H1 (cell line): ENCODE measurements at regions not wholly inside any gene's neighbourhood (a gene's known extent, or its start where the extent isn't known, plus 50 kb on each side); places are given as distances from the start of the nearest gene placed in this dataset.
A peak's percentile ranks its signal among the peaks of the same experiment; 100 is the strongest.

Source experiments
- CTCF ChIA-PET: fragments of 300-600 bp; sonication (Branson Sonifier 250); formaldehyde crosslinking; loops from one replicate; lab custom pipeline; 2021; ENCODE audit not compliant: partially characterized antibody; lab: Charles Lee
- POLR2A ChIA-PET: fragments of 300-600 bp; sonication (Branson Sonifier 250); formaldehyde crosslinking; loops from one replicate; lab custom pipeline; 2021; ENCODE audit warnings: inconsistent platforms; ENCODE audit not compliant: partially characterized antibody; lab: Charles Lee
- DNase-seq, 2 experiments: peaks; one replicate each; pipeline versions ENCODE4 v3.0.0 to v3.0.0-alpha.2; 2010 to 2022; ENCODE audit warnings: low spot score in 2 of 2, low read depth in 1 of 2, mixed read lengths in 1 of 2
- FAIRE-seq: peaks from 2 replicates; lab custom pipeline; 2011; peaks lifted over from hg19 to GRCh38; lab: Jason Lieb, UNC
- H2AFZ ChIP-seq: 2 replicates; pipeline ENCODE4 v1.8.1; 2012; ENCODE audit warnings: low read length, inconsistent platforms
- H2AK5ac ChIP-seq: 2 replicates; pipeline ENCODE4 v1.6.1; 2013; ENCODE audit warnings: low read depth, low read length
- H2BK120ac ChIP-seq: replicated peaks from 2 replicates; pipeline ENCODE3; 2013; ENCODE audit warnings: low read depth, low read length, inconsistent platforms
- H2BK12ac ChIP-seq: 2 replicates; pipeline ENCODE4 v1.6.1; 2013; ENCODE audit warnings: low read depth, low read length
- H2BK15ac ChIP-seq: 2 replicates; pipeline ENCODE4 v1.6.1; 2013; ENCODE audit warnings: low read length
- H2BK20ac ChIP-seq: 2 replicates; pipeline ENCODE4 v1.6.1; 2013; ENCODE audit warnings: low read length
- H2BK5ac ChIP-seq: 2 replicates; pipeline ENCODE4 v1.6.1; 2013; ENCODE audit warnings: low read depth, low read length
- H3K14ac ChIP-seq: 2 replicates; pipeline ENCODE4 v1.6.1; 2013; ENCODE audit warnings: inconsistent platforms; ENCODE audit not compliant: insufficient read length
- H3K18ac ChIP-seq: 2 replicates; pipeline ENCODE4 v1.6.1; 2013; ENCODE audit warnings: low read length; ENCODE audit errors: extremely low read depth
- H3K23ac ChIP-seq: 2 replicates; pipeline ENCODE4 v1.6.1; 2013; ENCODE audit warnings: inconsistent platforms; ENCODE audit not compliant: insufficient read length
- H3K23me2 ChIP-seq: 2 replicates; pipeline ENCODE4 v1.6.1; 2013; ENCODE audit warnings: low read depth, low read length
- H3K27ac ChIP-seq: 2 replicates; pipeline ENCODE4 v1.6.1; 2011; ENCODE audit warnings: low read depth, low read length, inconsistent platforms
- H3K27me3 ChIP-seq, 4 experiments: replicated peaks in 1 of 4; 1 replicate in 1 of 4; 2 replicates in 3 of 4; pipeline versions ENCODE4 v1.6.1 to v1.8.1; 2011 to 2013; ENCODE audit warnings: low read length in 3 of 4, mild to moderate bottlenecking in 3 of 4, inconsistent platforms in 2 of 4, mixed read lengths in 2 of 4, moderate library complexity in 1 of 4; ENCODE audit not compliant: control insufficient read depth in 3 of 4, insufficient read depth in 3 of 4; ENCODE audit errors: extremely low read depth in 1 of 4
- H3K36me3 ChIP-seq, 4 experiments: 2 replicates each; pipeline versions ENCODE4 v1.6.1 to v1.8.1; 2011 to 2013; ENCODE audit warnings: mild to moderate bottlenecking in 4 of 4, low read length in 3 of 4, moderate library complexity in 2 of 4, control low read depth in 1 of 4, inconsistent platforms in 1 of 4; ENCODE audit not compliant: insufficient read depth in 4 of 4, control insufficient read depth in 2 of 4
- H3K4ac ChIP-seq: replicated peaks from 2 replicates; pipeline ENCODE3; 2013; ENCODE audit warnings: low read length, low read depth, mixed read lengths, inconsistent platforms; ENCODE audit not compliant: insufficient read length
- H3K4me1 ChIP-seq, 4 experiments: replicated peaks in 1 of 4; 1 replicate in 1 of 4; 2 replicates in 3 of 4; pipeline versions ENCODE4 v1.6.1 to v1.8.1; 2011 to 2013; ENCODE audit warnings: low read length in 3 of 4, inconsistent platforms in 2 of 4, mixed read lengths in 1 of 4; ENCODE audit not compliant: insufficient read depth in 4 of 4, control insufficient read depth in 3 of 4
- H3K4me2 ChIP-seq, 2 experiments: 2 replicates each; pipeline versions ENCODE4 v1.6.1 to v1.8.1; 2011 to 2013; ENCODE audit warnings: low read depth in 2 of 2, low read length in 2 of 2, control low read depth in 1 of 2, inconsistent platforms in 1 of 2, mild to moderate bottlenecking in 1 of 2; ENCODE audit not compliant: insufficient read depth in 1 of 2
- H3K4me3 ChIP-seq, 4 experiments: fragments of 200-600, 300-600 bp in 1 of 4; sonication (generic), shearing (Covaris generic), sonication (Bioruptor Twin) in 1 of 4; 2 replicates each; pipeline versions ENCODE4 v1.5.1 to v1.8.1; 2011 to 2016; ENCODE audit warnings: low read length in 4 of 4, low read depth in 3 of 4, control low read depth in 2 of 4, inconsistent platforms in 2 of 4, mild to moderate bottlenecking in 2 of 4, mixed read lengths in 1 of 4, moderate library complexity in 1 of 4; ENCODE audit not compliant: insufficient read depth in 2 of 4; ENCODE audit errors: extremely low read depth in 1 of 4
- H3K56ac ChIP-seq: replicated peaks from 2 replicates; pipeline ENCODE3; 2013; ENCODE audit warnings: low read depth, mild to moderate bottlenecking, mixed read lengths, low read length, inconsistent platforms; ENCODE audit not compliant: insufficient read length
- H3K79me1 ChIP-seq: 2 replicates; pipeline ENCODE4 v1.6.1; 2013; ENCODE audit warnings: low read depth, low read length, control low read depth
- H3K79me2 ChIP-seq, 2 experiments: 2 replicates each; pipeline versions ENCODE4 v1.6.1 to v1.8.1; 2012 to 2013; ENCODE audit warnings: low read length in 2 of 2, mild to moderate bottlenecking in 2 of 2, inconsistent platforms in 1 of 2; ENCODE audit not compliant: insufficient read depth in 2 of 2, control insufficient read depth in 1 of 2
- H3K9ac ChIP-seq, 4 experiments: replicated peaks in 1 of 4; 1 replicate in 1 of 4; 2 replicates in 3 of 4; pipeline versions ENCODE4 v1.6.1 to v1.8.1; 2011 to 2013; ENCODE audit warnings: low read depth in 3 of 4, low read length in 3 of 4, control low read depth in 2 of 4, mild to moderate bottlenecking in 2 of 4, moderate library complexity in 2 of 4, inconsistent platforms in 1 of 4; ENCODE audit errors: extremely low read depth in 1 of 4
- H3K9me3 ChIP-seq, 2 experiments: 2 replicates each; pipeline versions ENCODE4 v1.6.1 to v1.8.1; 2012 to 2013; ENCODE audit warnings: mild to moderate bottlenecking in 2 of 2, moderate library complexity in 2 of 2, control low read depth in 1 of 2, inconsistent platforms in 1 of 2, low read depth in 1 of 2, low read length in 1 of 2, mixed read lengths in 1 of 2; ENCODE audit not compliant: insufficient read depth in 2 of 2
- H4K20me1 ChIP-seq, 2 experiments: replicated peaks in 1 of 2; 2 replicates each; pipeline versions ENCODE3 to v1.8.1; 2011 to 2013; ENCODE audit warnings: inconsistent platforms in 2 of 2, low read length in 2 of 2, mild to moderate bottlenecking in 1 of 2; ENCODE audit not compliant: insufficient read depth in 2 of 2, control insufficient read depth in 1 of 2
- H4K5ac ChIP-seq: 2 replicates; pipeline ENCODE4 v1.6.1; 2013; ENCODE audit warnings: low read length, low read depth, mixed read lengths, inconsistent platforms; ENCODE audit not compliant: insufficient read length
- H4K8ac ChIP-seq: 2 replicates; pipeline ENCODE4 v1.8.0; 2013; ENCODE audit warnings: mild to moderate bottlenecking, moderate library complexity, low read length, inconsistent platforms; ENCODE audit not compliant: insufficient read depth; ENCODE audit errors: extremely low read depth
- H4K91ac ChIP-seq: replicated peaks from 2 replicates; pipeline ENCODE3; 2013; ENCODE audit warnings: low read length, mixed read lengths, inconsistent platforms; ENCODE audit not compliant: insufficient read length
- ASH2L ChIP-seq: fragments of 200-600, 300-600 bp; sonication (generic); IDR thresholded peaks from one replicate; pipeline ENCODE4 v1.7.1; 2017; ENCODE audit warnings: low read length
- ATF2 ChIP-seq: IDR thresholded peaks from 2 replicates; pipeline ENCODE4 v1.6.1; 2012; ENCODE audit warnings: low read length, inconsistent platforms
- BACH1 ChIP-seq: IDR thresholded peaks from 2 replicates; pipeline ENCODE4 v1.6.1; 2012; ENCODE audit warnings: low read length, improper control_type of control experiment
- CBX8 ChIP-seq: fragments of 300-800, 300-1000 bp; sonication (generic); IDR thresholded peaks from 2 replicates; pipeline ENCODE4 v1.7.1; 2016; ENCODE audit warnings: low read depth, low read length, borderline replicate concordance
- CHD1 ChIP-seq: IDR thresholded peaks from 2 replicates; pipeline ENCODE4 v1.6.1; 2012; ENCODE audit warnings: low read depth, low read length, improper control_type of control experiment
- CHD2 ChIP-seq: IDR thresholded peaks from 2 replicates; pipeline ENCODE4 v1.6.1; 2012; ENCODE audit warnings: low read length, improper control_type of control experiment
- CREB1 ChIP-seq: IDR thresholded peaks from 2 replicates; pipeline ENCODE4 v1.6.1; 2012; ENCODE audit warnings: inconsistent platforms
- KDM5A ChIP-seq: fragments of 200-600 bp; IDR thresholded peaks from 2 replicates; pipeline ENCODE4 v1.7.1; 2012; ENCODE audit warnings: mild to moderate bottlenecking, low read length, inconsistent platforms, mixed read lengths
- POLR2AphosphoS5 ChIP-seq: IDR thresholded peaks from 2 replicates; pipeline ENCODE4 v1.6.1; 2011; ENCODE audit warnings: low read depth, low read length
- RNF2 ChIP-seq: fragments of 200-900, 300-1000 bp; sonication (generic); IDR thresholded peaks from 2 replicates; pipeline ENCODE4 v1.7.1; 2016; ENCODE audit warnings: borderline replicate concordance, low read depth, mild to moderate bottlenecking, antibody characterized with exemption, low read length; ENCODE audit not compliant: poor library complexity, severe bottlenecking; ENCODE audit errors: missing control alignments
- SAP30 ChIP-seq: fragments of 300-600 bp; sonication (generic); IDR thresholded peaks from 2 replicates; pipeline ENCODE4 v1.7.1; 2012; ENCODE audit warnings: low read length, moderate library complexity, mild to moderate bottlenecking, inconsistent platforms; ENCODE audit not compliant: insufficient read depth, insufficient replicate concordance
- SIX5 ChIP-seq: IDR thresholded peaks from 2 replicates; pipeline ENCODE4 v1.6.1; 2011; ENCODE audit warnings: mild to moderate bottlenecking, low read depth, low read length
- SRF ChIP-seq: IDR thresholded peaks from 2 replicates; pipeline ENCODE4 v1.6.1; 2011; ENCODE audit warnings: mild to moderate bottlenecking, low read depth, low read length, moderate library complexity
- TEAD4 ChIP-seq: IDR thresholded peaks from 2 replicates; pipeline ENCODE4 v1.6.1; 2012; ENCODE audit warnings: low read depth, low read length, inconsistent platforms, mixed read lengths
- WGBS, 2 experiments: shearing (Covaris generic) in 1 of 2; methylation state at CpG; one replicate each; pipeline versions ENCODE4 v1.1.6 to v1.1.7; 2013 to 2015; ENCODE audit warnings: low lambda C conversion rate in 2 of 2, mixed read lengths in 2 of 2, inconsistent platforms in 1 of 2, low coverage in 1 of 2, missing lambda C conversion rate in 1 of 2; ENCODE audit not compliant: insufficient replicate concordance in 2 of 2, insufficient coverage in 1 of 2, insufficient read length in 1 of 2; ENCODE audit errors: extremely low coverage in 1 of 2, missing lambda C conversion rate in 1 of 2; 5-methylcytosine and 5-hydroxymethylcytosine counted together

- Histone ChIP-seq H4K5ac (no peak overlapping the region), H3K27ac (no peak overlapping the region), H3K23me2 (no peaks in the 10 kb centered on the region), H3K14ac (no peak overlapping the region), H2BK12ac (no peak overlapping the region), H3K4me1 (no peaks in the 10 kb centered on the region; a peak in 2 of 7 replicates), H3K56ac (no peak overlapping the region), H2BK20ac (no peak overlapping the region), H3K18ac (no peak overlapping the region), H3K79me1 (no peaks in the 10 kb centered on the region), H2AFZ (peak overlapping the region; percentile 29; the same call in 1 of the 2 replicates), H4K20me1 (no peaks in the 10 kb centered on the region), H4K8ac (no peak overlapping the region), H3K9me3 (no peaks in the 10 kb centered on the region), H3K79me2 (no peaks in the 10 kb centered on the region), H3K4ac (no peak overlapping the region), H3K23ac (no peak overlapping the region), H3K4me2 (no peak overlapping the region), H2BK5ac (no peak overlapping the region), H3K27me3 (no peaks in the 10 kb centered on the region), H3K36me3 (no peaks in the 10 kb centered on the region), H4K91ac (no peak overlapping the region), H2AK5ac (no peak overlapping the region), H2BK15ac (no peak overlapping the region), H3K4me3 (no peak overlapping the region), H3K9ac (no peak overlapping the region), H2BK120ac (no peak overlapping the region)
- ChIA-PET CTCF (no interaction called here), POLR2A (no interaction called here)
- no peak for FAIRE-seq
- WGBS, 2 experiments: 98% methylated on average over 10 of the region's 10 CpGs; no CpG with 5 or more reads in 1 of the 2 experiments
- no peak for DNase-seq
- TF ChIP-seq ASH2L (no peak), CREB1 (no peak), CHD2 (no peak), SAP30 (no peak), TEAD4 (no peak), SRF (no peak), CHD1 (no peak), CBX8 (no peak), BACH1 (no peak), ATF2 (no peak), RNF2 (no peak), SIX5 (no peak), KDM5A (no peak), POLR2AphosphoS5 (no peak)
These were observed 429.1 kb upstream of the FRG1 start for GRCh38 chr4:189511581-189511980.
